Breast epithelium (tissue), 4 donors: ENCODE measurements at regions not wholly inside any gene's neighbourhood (a gene's known extent, or its start where the extent isn't known, plus 50 kb on each side); places are given as distances from the start of the nearest gene placed in this dataset.

Experiments used
- DNase-seq, 2 donors: peaks; one replicate each; pipeline ENCODE4 v3.0.0-alpha.2; 2019; ENCODE audit warnings: low spot score in 2 of 2
- H3K27ac ChIP-seq, 2 donors: fragments of 200-600 bp; sonication (generic) in 1 of 2; one replicate each; pipeline ENCODE4 v1.5.1; 2016 to 2019; ENCODE audit warnings: mild to moderate bottlenecking in 1 of 2
- H3K27me3 ChIP-seq, 2 donors: fragments of 200-600 bp; sonication (generic) in 1 of 2; one replicate each; pipeline versions ENCODE4 v1.5.1 to v1.6.0; 2017 to 2019; ENCODE audit warnings: control low read depth in 1 of 2, mild to moderate bottlenecking in 1 of 2
- H3K36me3 ChIP-seq: fragments of 200-600 bp; one replicate; pipeline ENCODE4 v1.5.1; 2019
- H3K4me1 ChIP-seq, 2 donors: fragments of 200-600 bp; sonication (generic); one replicate each; pipeline ENCODE4 v1.5.1; 2016 to 2019; ENCODE audit warnings: control low read depth in 1 of 2
- H3K4me3 ChIP-seq, 3 donors: fragments of 200-600 bp; sonication (generic); 1 replicate in 2 of 3; 2 replicates in 1 of 3; pipeline ENCODE4 v1.5.1; 2016 to 2019; ENCODE audit warnings: mild to moderate bottlenecking in 3 of 3, moderate library complexity in 2 of 3
- H3K9me3 ChIP-seq, 2 donors: fragments of 200-600 bp; sonication (generic) in 1 of 2; one replicate each; pipeline ENCODE4 v1.5.1; 2016 to 2019; ENCODE audit warnings: control low read depth in 1 of 2
- POLR2A ChIP-seq: fragments of 450-650 bp; IDR thresholded peaks from one replicate; pipeline ENCODE4 v1.6.1; 2016; ENCODE audit warnings: antibody characterized with exemption, mild to moderate bottlenecking, moderate library complexity
- POLR2AphosphoS5 ChIP-seq, 3 donors: sonication (generic); formaldehyde crosslinking; IDR thresholded peaks; one replicate each; pipeline ENCODE4 v1.6.1; 2017; ENCODE audit warnings: antibody characterized with exemption in 3 of 3
- intact Hi-C: fragments of 100-400 bp; cut with DNase I; formaldehyde crosslinking; loops from one replicate; pipeline ENCODE4 v1.15.1; 2023; ENCODE audit warnings: low total_unique reads
- TF ChIP-seq, protein P1 (sequence below), 3 donors: fragments of 450-650 bp; IDR thresholded peaks; one replicate each; pipeline ENCODE4 v1.5.1; 2016 to 2017; ENCODE audit warnings: antibody characterized with exemption in 3 of 3, mild to moderate bottlenecking in 3 of 3, moderate library complexity in 3 of 3

DNA sequence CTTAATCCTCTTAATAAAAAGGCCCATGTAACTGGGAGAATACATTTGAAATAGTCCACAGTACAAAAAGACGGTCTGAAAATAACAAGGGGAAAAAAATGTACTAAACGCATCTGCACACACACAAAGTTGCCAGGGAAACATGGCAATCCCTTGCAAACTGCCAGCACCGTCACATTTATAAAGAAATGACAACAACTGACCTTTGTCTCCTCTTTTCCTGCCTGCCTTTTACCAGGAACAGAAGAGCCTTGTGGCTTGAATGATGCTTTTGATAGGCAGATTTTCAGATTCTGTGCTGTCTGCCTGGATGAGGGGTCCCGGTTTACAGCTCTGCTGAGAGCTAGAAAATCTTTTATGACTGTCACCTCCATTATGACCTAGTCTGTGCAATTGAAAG lies 308.6 kb upstream of the ZFP64 start:
- intact Hi-C loops: no loop called here

DNA sequence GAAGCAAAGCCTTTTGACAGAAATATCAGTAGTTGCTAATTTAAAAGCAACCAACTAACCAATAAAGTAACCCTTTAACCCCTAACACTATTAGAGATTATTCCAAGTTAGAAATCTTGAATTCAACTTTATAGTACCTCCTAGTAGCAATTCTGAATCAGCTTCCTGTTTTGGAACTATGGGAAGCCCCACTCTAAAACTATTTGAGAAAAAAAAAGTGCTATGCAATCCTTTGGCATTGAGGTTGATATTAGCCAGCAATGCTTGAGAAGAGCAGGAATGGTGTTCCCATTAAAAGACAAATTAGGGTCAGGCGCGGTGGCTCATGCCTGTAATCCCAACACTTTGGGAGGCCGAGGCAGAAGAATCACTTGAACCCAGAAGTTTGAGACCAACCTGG lies 306.2 kb upstream of the ZFP64 start:
- no peak for DNase-seq
- intact Hi-C loops: no loop called here
- Histone ChIP-seq H3K9me3 (no peaks in the 10 kb centered on the region), H3K4me3 (no peak overlapping the region), H3K27ac (no peak overlapping the region), H3K27me3 (no peaks in the 10 kb centered on the region), H3K36me3 (no peaks in the 10 kb centered on the region), H3K4me1 (no peaks in the 10 kb centered on the region)
- TF ChIP-seq POLR2AphosphoS5 (IDR thresholded peaks at IDR 0.05): no peak
- TF ChIP-seq, protein P1, sequence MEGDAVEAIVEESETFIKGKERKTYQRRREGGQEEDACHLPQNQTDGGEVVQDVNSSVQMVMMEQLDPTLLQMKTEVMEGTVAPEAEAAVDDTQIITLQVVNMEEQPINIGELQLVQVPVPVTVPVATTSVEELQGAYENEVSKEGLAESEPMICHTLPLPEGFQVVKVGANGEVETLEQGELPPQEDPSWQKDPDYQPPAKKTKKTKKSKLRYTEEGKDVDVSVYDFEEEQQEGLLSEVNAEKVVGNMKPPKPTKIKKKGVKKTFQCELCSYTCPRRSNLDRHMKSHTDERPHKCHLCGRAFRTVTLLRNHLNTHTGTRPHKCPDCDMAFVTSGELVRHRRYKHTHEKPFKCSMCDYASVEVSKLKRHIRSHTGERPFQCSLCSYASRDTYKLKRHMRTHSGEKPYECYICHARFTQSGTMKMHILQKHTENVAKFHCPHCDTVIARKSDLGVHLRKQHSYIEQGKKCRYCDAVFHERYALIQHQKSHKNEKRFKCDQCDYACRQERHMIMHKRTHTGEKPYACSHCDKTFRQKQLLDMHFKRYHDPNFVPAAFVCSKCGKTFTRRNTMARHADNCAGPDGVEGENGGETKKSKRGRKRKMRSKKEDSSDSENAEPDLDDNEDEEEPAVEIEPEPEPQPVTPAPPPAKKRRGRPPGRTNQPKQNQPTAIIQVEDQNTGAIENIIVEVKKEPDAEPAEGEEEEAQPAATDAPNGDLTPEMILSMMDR (IDR thresholded peaks at IDR 0.05): no peak
- TF ChIP-seq POLR2A: no peak

More for the DNA sequence above, 308.6 kb upstream of the ZFP64 start:
- Histone ChIP-seq H3K27me3 (no peaks in the 10 kb centered on the region), H3K27ac (no peak overlapping the region), H3K4me1 (no peaks in the 10 kb centered on the region), H3K36me3 (no peaks in the 10 kb centered on the region), H3K9me3 (no peaks in the 10 kb centered on the region), H3K4me3 (no peak overlapping the region)
- TF ChIP-seq POLR2A (no peak), POLR2AphosphoS5 (IDR thresholded peaks at IDR 0.05) (no peak)
- TF ChIP-seq, protein P1 (IDR thresholded peaks at IDR 0.05): no peak
- no peak for DNase-seq

DNA sequence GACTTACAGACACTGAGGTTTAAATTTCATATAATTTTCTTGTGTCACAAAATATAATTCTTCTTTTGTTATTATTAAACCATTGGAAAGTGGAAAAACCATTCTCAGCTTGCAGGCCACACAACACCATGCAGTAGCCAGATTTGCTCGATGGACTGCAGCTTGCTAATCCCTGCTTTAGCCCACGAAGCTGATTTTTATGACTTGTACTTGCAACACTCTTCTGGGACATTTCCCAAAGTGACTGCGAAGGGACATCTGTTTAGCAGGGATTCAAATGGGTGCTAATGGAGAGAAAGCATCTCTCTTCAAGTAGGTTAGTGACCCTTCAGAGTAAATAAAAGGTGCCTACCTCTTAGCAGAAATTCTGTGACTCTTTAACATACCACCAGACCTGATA lies 304.6 kb upstream of the ZFP64 start:
- no peaks in the 10 kb centered on the region for H3K4me1 ChIP-seq
- H3K4me3 ChIP-seq: no peak overlapping the region
- H3K36me3 ChIP-seq: no peaks in the 10 kb centered on the region
- H3K9me3 ChIP-seq: no peaks in the 10 kb centered on the region
- TF ChIP-seq POLR2AphosphoS5 (IDR thresholded peaks at IDR 0.05): no peak
- TF ChIP-seq, protein P1 (IDR thresholded peaks at IDR 0.05): no peak
- TF ChIP-seq POLR2A: no peak
- H3K27ac ChIP-seq: no peak overlapping the region
- no peaks in the 10 kb centered on the region for H3K27me3 ChIP-seq
- DNase-seq: no peak
- intact Hi-C loops: no loop called here

DNA sequence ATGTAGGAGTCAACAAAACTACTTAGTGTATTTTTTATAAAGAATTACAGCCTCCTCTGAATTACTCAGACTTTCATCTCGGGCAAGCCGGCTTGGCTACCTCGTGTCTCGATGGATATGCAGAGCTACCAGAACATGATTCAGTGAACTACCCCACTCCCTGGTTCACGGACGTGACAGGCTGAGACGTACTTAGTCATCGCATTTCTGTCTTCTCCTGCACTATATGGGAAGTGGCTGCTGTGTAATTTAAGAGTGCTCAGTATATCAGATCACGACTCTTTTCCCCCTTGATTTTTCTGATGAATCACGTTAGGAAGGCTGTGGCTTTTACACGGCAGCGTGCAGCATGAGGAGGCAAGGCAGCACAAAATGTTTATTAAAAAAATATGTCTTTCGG lies 302.7 kb upstream of the ZFP64 start:
- intact Hi-C loops: no loop called here
- no peaks in the 10 kb centered on the region for H3K9me3 ChIP-seq
- no peaks in the 10 kb centered on the region for H3K27me3 ChIP-seq
- no peak for TF ChIP-seq POLR2AphosphoS5 (IDR thresholded peaks at IDR 0.05)
- no peak for TF ChIP-seq POLR2A
- TF ChIP-seq, protein P1 (IDR thresholded peaks at IDR 0.05): no peak
- H3K36me3 ChIP-seq: no peaks in the 10 kb centered on the region
- H3K4me3 ChIP-seq: no peak overlapping the region
- H3K27ac ChIP-seq: no peak overlapping the region
- no peak for DNase-seq
- no peaks in the 10 kb centered on the region for H3K4me1 ChIP-seq

DNA sequence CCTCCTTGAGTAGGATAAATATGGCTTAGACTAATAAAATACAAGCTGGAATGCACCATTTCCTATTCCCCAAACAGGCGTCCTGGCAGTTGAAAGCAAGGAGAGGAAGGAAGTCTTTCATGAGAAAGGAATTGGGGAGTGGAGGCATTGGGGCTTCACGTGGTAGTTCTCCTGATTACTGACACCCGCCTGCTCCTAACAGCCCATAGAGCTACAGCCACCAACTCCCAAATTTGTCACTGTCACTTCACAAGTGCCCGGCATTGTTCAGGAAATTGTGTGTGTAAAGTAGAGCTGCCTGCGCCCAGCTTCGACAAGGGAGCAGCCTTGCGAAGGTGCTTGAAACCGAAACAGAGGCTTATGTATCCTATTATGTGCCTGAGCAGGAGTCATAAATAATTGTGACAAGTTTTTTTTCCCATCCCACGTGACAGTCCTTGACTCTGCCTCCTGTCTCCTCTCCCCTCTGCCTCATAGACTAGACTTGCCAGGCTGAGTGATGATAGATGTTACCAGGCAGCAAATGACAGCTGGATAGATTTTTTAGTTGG lies 301.7 kb upstream of the ZFP64 start:
- Histone ChIP-seq H3K4me1 (no peaks in the 10 kb centered on the region), H3K36me3 (no peaks in the 10 kb centered on the region), H3K27ac (peak overlapping the region in 1 of 2 donors; percentile 43), H3K27me3 (no peaks in the 10 kb centered on the region), H3K4me3 (peak overlapping the region; percentile 3 to 55 (median 25)), H3K9me3 (no peaks in the 10 kb centered on the region)
- intact Hi-C loops: no loop called here
- no peak for TF ChIP-seq POLR2AphosphoS5 (IDR thresholded peaks at IDR 0.05)
- no peak for TF ChIP-seq POLR2A
- TF ChIP-seq, protein P1 (IDR thresholded peaks at IDR 0.05): no peak
- no peak for DNase-seq
